ENCODE measurements at regions not wholly inside any gene's neighbourhood (a gene's known extent, or its start where the extent isn't known, plus 50 kb on each side); places are given as distances from the start of the nearest gene placed in this dataset.

- TF ChIP-seq, protein P1, sequence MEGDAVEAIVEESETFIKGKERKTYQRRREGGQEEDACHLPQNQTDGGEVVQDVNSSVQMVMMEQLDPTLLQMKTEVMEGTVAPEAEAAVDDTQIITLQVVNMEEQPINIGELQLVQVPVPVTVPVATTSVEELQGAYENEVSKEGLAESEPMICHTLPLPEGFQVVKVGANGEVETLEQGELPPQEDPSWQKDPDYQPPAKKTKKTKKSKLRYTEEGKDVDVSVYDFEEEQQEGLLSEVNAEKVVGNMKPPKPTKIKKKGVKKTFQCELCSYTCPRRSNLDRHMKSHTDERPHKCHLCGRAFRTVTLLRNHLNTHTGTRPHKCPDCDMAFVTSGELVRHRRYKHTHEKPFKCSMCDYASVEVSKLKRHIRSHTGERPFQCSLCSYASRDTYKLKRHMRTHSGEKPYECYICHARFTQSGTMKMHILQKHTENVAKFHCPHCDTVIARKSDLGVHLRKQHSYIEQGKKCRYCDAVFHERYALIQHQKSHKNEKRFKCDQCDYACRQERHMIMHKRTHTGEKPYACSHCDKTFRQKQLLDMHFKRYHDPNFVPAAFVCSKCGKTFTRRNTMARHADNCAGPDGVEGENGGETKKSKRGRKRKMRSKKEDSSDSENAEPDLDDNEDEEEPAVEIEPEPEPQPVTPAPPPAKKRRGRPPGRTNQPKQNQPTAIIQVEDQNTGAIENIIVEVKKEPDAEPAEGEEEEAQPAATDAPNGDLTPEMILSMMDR (IDR thresholded peaks at IDR 0.05): no peak
- TF ChIP-seq POLR2A (IDR thresholded peaks at IDR 0.05): no peak
- ATAC-seq (no peak), DNase-seq (no peak)
- Histone ChIP-seq H3K9me3 (no peaks in the 10 kb centered on the region), H3K27ac (no peak overlapping the region), H3K36me3 (replicated peaks in 1 of 2; ENCODE audit: insufficient read depth in 1 of 2, low read depth in 2 of 2) (no peaks in the 10 kb centered on the region), H3K4me3 (no peak overlapping the region), H3K27me3 (no peaks in the 10 kb centered on the region), H3K4me1 (no peaks in the 10 kb centered on the region)
- intact Hi-C loops (cut with DNase I): no loop called here
Observed at GRCh38 chr2:80748592-80748991, 444.0 kb upstream of the LRRTM1 start.

- ATAC-seq: no peak
- WGBS, 2 donors: 64 to 65% methylated on average over 3 of the region's 3 CpGs
- Histone ChIP-seq H3K36me3 (replicated peaks in 1 of 2; ENCODE audit: insufficient read depth in 1 of 2, low read depth in 2 of 2) (no peaks in the 10 kb centered on the region), H3K9me3 (no peaks in the 10 kb centered on the region), H3K27ac (no peak overlapping the region), H3K27me3 (no peaks in the 10 kb centered on the region), H3K4me1 (no peaks in the 10 kb centered on the region), H3K4me3 (no peak overlapping the region)
- no peak for TF ChIP-seq POLR2A (IDR thresholded peaks at IDR 0.05)
- TF ChIP-seq, protein P1 (IDR thresholded peaks at IDR 0.05): no peak
- intact Hi-C loops (cut with DNase I): no loop called here
- no peak for DNase-seq
Observed at GRCh38 chr2:80737047-80737446, 432.5 kb upstream of the LRRTM1 start.

- H3K4me3 ChIP-seq: no peak overlapping the region
- no peaks in the 10 kb centered on the region for H3K36me3 ChIP-seq (replicated peaks in 1 of 2; ENCODE audit: insufficient read depth in 1 of 2, low read depth in 2 of 2)
- DNase-seq (no peak), ATAC-seq (no peak)
- no peaks in the 10 kb centered on the region for H3K27me3 ChIP-seq
- no peak overlapping the region for H3K27ac ChIP-seq
- H3K4me1 ChIP-seq: no peaks in the 10 kb centered on the region
- WGBS, 2 donors: 10 to 15% methylated on average over 1 of the region's 1 CpG
- intact Hi-C loops (cut with DNase I): no loop called here
- no peak for TF ChIP-seq POLR2A (IDR thresholded peaks at IDR 0.05)
- TF ChIP-seq, protein P1 (IDR thresholded peaks at IDR 0.05): no peak
- no peaks in the 10 kb centered on the region for H3K9me3 ChIP-seq
Observed at GRCh38 chr2:80725001-80725400, 420.4 kb upstream of the LRRTM1 start.

GRCh38 chr2:80722803-80723202 lies 418.3 kb upstream of the LRRTM1 start:
- WGBS, 2 donors: 56 to 80% methylated on average over 2 of the region's 2 CpGs
- Histone ChIP-seq H3K27me3 (no peaks in the 10 kb centered on the region), H3K4me3 (no peak overlapping the region), H3K9me3 (no peaks in the 10 kb centered on the region), H3K4me1 (no peaks in the 10 kb centered on the region), H3K36me3 (replicated peaks in 1 of 2; ENCODE audit: insufficient read depth in 1 of 2, low read depth in 2 of 2) (no peaks in the 10 kb centered on the region), H3K27ac (no peak overlapping the region)
- DNase-seq (no peak), ATAC-seq (no peak)
- TF ChIP-seq POLR2A (IDR thresholded peaks at IDR 0.05): no peak
- TF ChIP-seq, protein P1 (IDR thresholded peaks at IDR 0.05): no peak
- intact Hi-C loops (cut with DNase I): no loop called here

GRCh38 chr2:80719607-80720006 lies 415.1 kb upstream of the LRRTM1 start:
- intact Hi-C loops (cut with DNase I): no loop called here
- TF ChIP-seq POLR2A (IDR thresholded peaks at IDR 0.05): no peak
- TF ChIP-seq, protein P1 (IDR thresholded peaks at IDR 0.05): no peak
- no peak for DNase-seq
- Histone ChIP-seq H3K4me1 (no peaks in the 10 kb centered on the region), H3K27ac (no peak overlapping the region), H3K9me3 (no peaks in the 10 kb centered on the region), H3K36me3 (replicated peaks in 1 of 2; ENCODE audit: insufficient read depth in 1 of 2, low read depth in 2 of 2) (no peaks in the 10 kb centered on the region), H3K4me3 (no peak overlapping the region), H3K27me3 (no peaks in the 10 kb centered on the region)
- 49 to 51% methylated on average over 3 of the region's 3 CpGs for WGBS, 2 donors
- no peak for ATAC-seq

Data from body of pancreas (tissue), 4 donors.